LNCaP clone FGC (cell line): ENCODE measurements at regions not wholly inside any gene's neighbourhood (a gene's known extent, or its start where the extent isn't known, plus 50 kb on each side); places are given as distances from the start of the nearest gene placed in this dataset.

ENCODE experiments used
- DNase-seq: peaks from one replicate; pipeline ENCODE4 v3.0.0-alpha.2; 2011; ENCODE audit warnings: low read depth
- H3K4me3 ChIP-seq: 2 replicates; pipeline ENCODE4 v1.5.1; 2011; ENCODE audit warnings: mild to moderate bottlenecking, low read depth, low read length, control low read depth
- TF ChIP-seq, protein P1 (sequence below): IDR thresholded peaks from 2 replicates; pipeline ENCODE4 v1.5.1; 2012; ENCODE audit warnings: mild to moderate bottlenecking; ENCODE audit not compliant: control insufficient read depth, insufficient read depth; ENCODE audit errors: extremely low read depth

- no peak overlapping the region for H3K4me3 ChIP-seq
- TF ChIP-seq, protein P1, sequence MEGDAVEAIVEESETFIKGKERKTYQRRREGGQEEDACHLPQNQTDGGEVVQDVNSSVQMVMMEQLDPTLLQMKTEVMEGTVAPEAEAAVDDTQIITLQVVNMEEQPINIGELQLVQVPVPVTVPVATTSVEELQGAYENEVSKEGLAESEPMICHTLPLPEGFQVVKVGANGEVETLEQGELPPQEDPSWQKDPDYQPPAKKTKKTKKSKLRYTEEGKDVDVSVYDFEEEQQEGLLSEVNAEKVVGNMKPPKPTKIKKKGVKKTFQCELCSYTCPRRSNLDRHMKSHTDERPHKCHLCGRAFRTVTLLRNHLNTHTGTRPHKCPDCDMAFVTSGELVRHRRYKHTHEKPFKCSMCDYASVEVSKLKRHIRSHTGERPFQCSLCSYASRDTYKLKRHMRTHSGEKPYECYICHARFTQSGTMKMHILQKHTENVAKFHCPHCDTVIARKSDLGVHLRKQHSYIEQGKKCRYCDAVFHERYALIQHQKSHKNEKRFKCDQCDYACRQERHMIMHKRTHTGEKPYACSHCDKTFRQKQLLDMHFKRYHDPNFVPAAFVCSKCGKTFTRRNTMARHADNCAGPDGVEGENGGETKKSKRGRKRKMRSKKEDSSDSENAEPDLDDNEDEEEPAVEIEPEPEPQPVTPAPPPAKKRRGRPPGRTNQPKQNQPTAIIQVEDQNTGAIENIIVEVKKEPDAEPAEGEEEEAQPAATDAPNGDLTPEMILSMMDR: no peak
- no peak for DNase-seq
Observed at GRCh38 chr3:96225494-96225893, 588.9 kb upstream of the EPHA6 start.

DNA sequence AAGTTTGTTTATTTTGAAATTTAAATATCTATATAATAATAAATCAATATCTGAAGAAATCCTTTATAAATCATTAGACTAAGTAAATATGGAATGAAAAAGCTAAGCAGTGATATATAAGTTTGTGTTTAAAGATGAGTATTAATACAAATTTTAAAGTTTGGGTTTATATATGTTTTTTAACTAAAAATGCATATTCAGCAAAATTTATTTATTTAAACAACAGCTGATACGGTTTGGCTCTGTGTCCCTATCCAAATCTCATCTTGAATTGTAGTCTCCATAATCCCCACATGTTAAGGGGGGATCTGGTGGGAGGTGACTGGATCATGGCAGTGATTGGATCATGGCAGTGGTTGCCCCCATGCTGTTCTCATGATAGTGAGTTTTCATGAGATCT lies 580.7 kb upstream of the EPHA6 start:
- no peak for DNase-seq
- no peak overlapping the region for H3K4me3 ChIP-seq
- TF ChIP-seq, protein P1: no peak

DNA sequence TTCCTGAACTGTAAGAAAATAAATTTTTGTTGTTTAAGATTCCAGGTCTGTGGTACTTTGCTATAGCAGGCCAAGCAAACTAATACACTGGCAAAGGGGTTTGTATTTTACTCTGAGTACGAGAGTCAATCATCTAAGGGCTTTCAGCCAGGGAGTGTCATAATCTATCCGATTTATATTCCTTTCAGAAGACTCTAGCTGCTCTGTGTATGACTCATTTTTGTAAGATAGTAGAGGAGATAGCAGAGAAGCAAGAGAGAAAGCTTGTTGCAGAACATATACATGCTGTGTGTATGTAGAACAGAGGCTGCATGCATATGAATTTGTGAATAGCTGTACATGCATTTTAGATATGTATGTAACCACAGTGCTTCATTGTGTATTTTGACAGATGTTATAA lies 577.9 kb upstream of the EPHA6 start:
- TF ChIP-seq, protein P1: no peak
- no peak overlapping the region for H3K4me3 ChIP-seq
- no peak for DNase-seq

- TF ChIP-seq, protein P1: no peak
- no peak for DNase-seq
- H3K4me3 ChIP-seq: no peak overlapping the region
Observed at GRCh38 chr3:96259299-96259698, 555.1 kb upstream of the EPHA6 start.

DNA sequence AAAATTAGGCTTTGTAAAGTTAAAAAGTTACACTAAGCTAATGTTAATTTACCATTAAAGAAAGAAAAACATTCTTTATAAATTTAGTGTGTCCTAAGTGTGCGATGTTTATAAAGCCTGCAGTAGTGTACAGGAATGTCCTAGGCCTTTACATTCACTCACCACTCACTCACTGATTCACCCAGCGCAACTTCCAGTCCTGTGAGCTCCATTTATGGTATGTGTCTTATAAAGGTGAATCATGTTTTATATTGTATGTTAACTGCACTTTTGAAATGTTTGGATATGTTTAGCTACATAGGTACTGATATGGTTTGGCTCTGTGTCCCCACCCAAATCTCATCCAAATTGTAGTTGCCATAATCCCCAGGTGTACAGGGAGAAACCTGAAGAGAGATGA lies 549.7 kb upstream of the EPHA6 start:
- no peak for DNase-seq
- TF ChIP-seq, protein P1: no peak
- no peak overlapping the region for H3K4me3 ChIP-seq

- no peak for DNase-seq
- TF ChIP-seq, protein P1: no peak
- H3K4me3 ChIP-seq: no peak overlapping the region
Observed at GRCh38 chr3:96266395-96267190, 547.8 kb upstream of the EPHA6 start.

- TF ChIP-seq, protein P1: no peak
- no peak for DNase-seq
Observed at GRCh38 chr3:96267577-96267976, 546.8 kb upstream of the EPHA6 start.

More at GRCh38 chr3:96267577-96267976, 546.8 kb upstream of the EPHA6 start:
- no peak overlapping the region for H3K4me3 ChIP-seq
